Right cardiac atrium (tissue), 5 donors: ENCODE measurements at regions not wholly inside any gene's neighbourhood (a gene's known extent, or its start where the extent isn't known, plus 50 kb on each side); places are given as distances from the start of the nearest gene placed in this dataset.
A peak's percentile ranks its signal among the peaks of the same experiment; 100 is the strongest.

Source experiments
- ATAC-seq, 2 donors: fragments of 200-7000 bp; cut with Tn5 transposase; one replicate each; pipeline versions ENCODE4 v1.8.0 to v1.9.1; 2020; ENCODE audit warnings: moderate library complexity in 2 of 2, mild to moderate bottlenecking in 1 of 2
- DNase-seq, 3 donors: peaks; one replicate each; pipeline ENCODE4 v3.0.0-alpha.2; 2020
- H3K27ac ChIP-seq: one replicate; pipeline ENCODE4 v1.5.1; 2013; ENCODE audit warnings: mild to moderate bottlenecking, low read length, control low read depth, moderate library complexity
- H3K27me3 ChIP-seq: one replicate; pipeline ENCODE4 v1.6.1; 2013; ENCODE audit not compliant: control insufficient read depth, insufficient read depth
- H3K4me1 ChIP-seq: one replicate; pipeline ENCODE4 v1.6.1; 2013; ENCODE audit warnings: low read length; ENCODE audit not compliant: control insufficient read depth, insufficient read depth
- H3K4me3 ChIP-seq: one replicate; pipeline ENCODE4 v1.5.1; 2013; ENCODE audit warnings: low read length, control low read depth
- H3K9me3 ChIP-seq: one replicate; pipeline ENCODE4 v1.6.1; 2013; ENCODE audit warnings: low read length; ENCODE audit not compliant: control insufficient read depth
- WGBS: extraction: QIAGEN DNeasy Blood & Tissue Kit; methylation state at CpG from one replicate; pipeline ENCODE4 v1.1.7; 2013; 5-methylcytosine and 5-hydroxymethylcytosine counted together
- intact Hi-C, 4 donors: fragments of 100-400 bp; cut with DNase I; formaldehyde crosslinking; loops; one replicate each; pipeline versions ENCODE4 v1.11.0 to v1.14.0; 2022 to 2023
- donor health status: healthy with polysubstance abuse.
- donor health status: DM: no; HTN: yes; CAD: no.
- donor health status: DM: no; HTN: no; CAD: no.
- donor health status: DM: no; HTN: yes; CAD: no; lungs with severe emphysema.
- donor health status: DM: yes; HTN: yes; CAD: no.

- Histone ChIP-seq H3K27ac (no peak overlapping the region), H3K4me3 (no peak overlapping the region), H3K9me3 (no peaks in the 10 kb centered on the region), H3K27me3 (no peaks in the 10 kb centered on the region), H3K4me1 (no peaks in the 10 kb centered on the region)
- intact Hi-C loops: no loop called here
- 58% methylated on average over 1 of the region's 1 CpG for WGBS
- ATAC-seq (no peak), DNase-seq (no peak)
Measured at GRCh38 chr1:87830432-87830978, 501.8 kb downstream of the LMO4 start.

GRCh38 chr1:87833166-87833565, 504.5 kb downstream of the LMO4 start:
- Histone ChIP-seq H3K4me1 (no peaks in the 10 kb centered on the region), H3K27ac (no peak overlapping the region), H3K4me3 (no peak overlapping the region), H3K9me3 (no peaks in the 10 kb centered on the region), H3K27me3 (no peaks in the 10 kb centered on the region)
- intact Hi-C loops: no loop called here
- 46% methylated on average over 5 of the region's 5 CpGs for WGBS
- ATAC-seq: peak; percentile 67 to 76
- DNase-seq: peak; percentile 18 to 51 (median 37)

- H3K27ac ChIP-seq: no peak overlapping the region
- no peaks in the 10 kb centered on the region for H3K9me3 ChIP-seq
- H3K27me3 ChIP-seq: no peaks in the 10 kb centered on the region
- H3K4me3 ChIP-seq: no peak overlapping the region
- ATAC-seq (no peak), DNase-seq (no peak)
- H3K4me1 ChIP-seq: no peaks in the 10 kb centered on the region
- WGBS: 78% methylated on average over 4 of the region's 4 CpGs
- intact Hi-C loops: no loop called here
Measured at GRCh38 chr1:87834151-87834550, 505.5 kb downstream of the LMO4 start.

- DNase-seq: no peak
- no peak for ATAC-seq
- H3K9me3 ChIP-seq: no peaks in the 10 kb centered on the region
- intact Hi-C loops: no loop called here
- WGBS: 89% methylated on average over 8 of the region's 8 CpGs
- no peaks in the 10 kb centered on the region for H3K4me1 ChIP-seq
- no peaks in the 10 kb centered on the region for H3K27me3 ChIP-seq
- H3K27ac ChIP-seq: no peak overlapping the region
- no peak overlapping the region for H3K4me3 ChIP-seq
Measured at GRCh38 chr1:87834941-87835340, 506.3 kb downstream of the LMO4 start.

GRCh38 chr1:87840767-87841166, 512.1 kb downstream of the LMO4 start:
- intact Hi-C loops: no loop called here
- no peak for DNase-seq
- Histone ChIP-seq H3K27me3 (no peaks in the 10 kb centered on the region), H3K4me3 (no peak overlapping the region), H3K9me3 (no peaks in the 10 kb centered on the region), H3K4me1 (no peaks in the 10 kb centered on the region), H3K27ac (no peak overlapping the region)
- ATAC-seq: no peak
- WGBS: 77% methylated on average over 3 of the region's 3 CpGs

- ATAC-seq (no peak), DNase-seq (no peak)
- no peaks in the 10 kb centered on the region for H3K9me3 ChIP-seq
- H3K27me3 ChIP-seq: no peaks in the 10 kb centered on the region
- intact Hi-C loops: no loop called here
- WGBS: 85% methylated on average over 1 of the region's 1 CpG
- H3K4me3 ChIP-seq: no peak overlapping the region
- H3K27ac ChIP-seq: no peak overlapping the region
- H3K4me1 ChIP-seq: no peaks in the 10 kb centered on the region
Measured at GRCh38 chr1:87841332-87841731, 512.7 kb downstream of the LMO4 start.

GRCh38 chr1:87842156-87842555, 513.5 kb downstream of the LMO4 start:
- 47% methylated on average over 1 of the region's 1 CpG for WGBS

GRCh38 chr1:87844251-87844650, 515.6 kb downstream of the LMO4 start:
- DNase-seq (no peak), ATAC-seq (no peak)
- no peak overlapping the region for H3K27ac ChIP-seq
- no peak overlapping the region for H3K4me3 ChIP-seq
- 71% methylated on average over 4 of the region's 4 CpGs for WGBS
- no peaks in the 10 kb centered on the region for H3K27me3 ChIP-seq
- H3K4me1 ChIP-seq: no peaks in the 10 kb centered on the region
- intact Hi-C loops: no loop called here
- no peaks in the 10 kb centered on the region for H3K9me3 ChIP-seq

More at GRCh38 chr1:87842156-87842555, 513.5 kb downstream of the LMO4 start:
- H3K4me1 ChIP-seq: no peaks in the 10 kb centered on the region
- no peaks in the 10 kb centered on the region for H3K27me3 ChIP-seq
- no peaks in the 10 kb centered on the region for H3K9me3 ChIP-seq
- intact Hi-C loops: no loop called here
- ATAC-seq (no peak), DNase-seq (no peak)
- no peak overlapping the region for H3K4me3 ChIP-seq
- no peak overlapping the region for H3K27ac ChIP-seq

- no peak for ATAC-seq
- WGBS: 86% methylated on average over 5 of the region's 5 CpGs
- DNase-seq: no peak
Measured at GRCh38 chr1:87851490-87851889, 522.8 kb downstream of the LMO4 start.

GRCh38 chr1:87852410-87853161, 523.9 kb downstream of the LMO4 start:
- no peaks in the 10 kb centered on the region for H3K27me3 ChIP-seq
- H3K27ac ChIP-seq: no peak overlapping the region
- no peak overlapping the region for H3K4me3 ChIP-seq
- intact Hi-C loops: no loop called here
- DNase-seq (no peak), ATAC-seq (no peak)
- H3K4me1 ChIP-seq: no peaks in the 10 kb centered on the region
- no peaks in the 10 kb centered on the region for H3K9me3 ChIP-seq
- 83% methylated on average over 4 of the region's 4 CpGs for WGBS

More at GRCh38 chr1:87851490-87851889, 522.8 kb downstream of the LMO4 start:
- intact Hi-C loops: no loop called here
- Histone ChIP-seq H3K27me3 (no peaks in the 10 kb centered on the region), H3K4me1 (no peaks in the 10 kb centered on the region), H3K27ac (no peak overlapping the region), H3K4me3 (no peak overlapping the region), H3K9me3 (no peaks in the 10 kb centered on the region)

GRCh38 chr1:87853576-87854351, 525.1 kb downstream of the LMO4 start:
- Histone ChIP-seq H3K27me3 (no peaks in the 10 kb centered on the region), H3K4me3 (no peak overlapping the region), H3K4me1 (no peaks in the 10 kb centered on the region), H3K27ac (no peak overlapping the region), H3K9me3 (no peaks in the 10 kb centered on the region)
- no peak for ATAC-seq
- DNase-seq: peak in 1 of 3 donors; percentile 20
- intact Hi-C loops: no loop called here
- 25% methylated on average over 5 of the region's 5 CpGs for WGBS
